ENCODE measurements at regions not wholly inside any gene's neighbourhood (a gene's known extent, or its start where the extent isn't known, plus 50 kb on each side); places are given as distances from the start of the nearest gene placed in this dataset.
"Not testable (repeated sequence)": the region's sequence is repeated elsewhere in the genome, so short reads cannot be mapped to it uniquely, and the experiment has no call there.

- no peak for DNase-seq
Measured at GRCh38 chr6:134821928-134822864, 127.7 kb downstream of the ALDH8A1 start.

GRCh38 chr6:134821397-134821796 lies 128.5 kb downstream of the ALDH8A1 start:
- DNase-seq = no peak

GRCh38 chr6:134819863-134820800 lies 129.8 kb downstream of the ALDH8A1 start:
- no peak for DNase-seq

GRCh38 chr6:134819236-134819635 lies 130.7 kb downstream of the ALDH8A1 start:
- no peak for DNase-seq

GRCh38 chr6:134817448-134817847 lies 132.5 kb downstream of the ALDH8A1 start:
- DNase-seq = no peak

- DNase-seq = no peak
Measured at GRCh38 chr6:134816780-134817179, 133.1 kb downstream of the ALDH8A1 start.

- peak; percentile 35 for DNase-seq
Measured at GRCh38 chr6:134816300-134816699, 133.6 kb downstream of the ALDH8A1 start.

- peak; percentile 66 for DNase-seq
Measured at GRCh38 chr6:134814076-134814695, 135.7 kb downstream of the ALDH8A1 start.

- DNase-seq = peak; percentile 40
Measured at GRCh38 chr6:134813146-134813545, 136.8 kb downstream of the ALDH8A1 start.

- no peak for DNase-seq
Measured at GRCh38 chr6:134810402-134810801, 139.5 kb downstream of the ALDH8A1 start.

GRCh38 chr6:134809130-134809529 lies 140.8 kb downstream of the ALDH8A1 start:
- DNase-seq = peak; percentile 45

- DNase-seq = no peak
Measured at GRCh38 chr6:134806180-134806798, 143.6 kb downstream of the ALDH8A1 start.

- DNase-seq = no peak
Measured at GRCh38 chr6:134805168-134805567, 144.7 kb downstream of the ALDH8A1 start.

- not testable (repeated sequence) for DNase-seq
Measured at GRCh38 chr6:134804311-134804710, 145.6 kb downstream of the ALDH8A1 start.

GRCh38 chr6:134802426-134803058 lies 147.4 kb downstream of the ALDH8A1 start:
- peak; percentile 30 for DNase-seq

GRCh38 chr6:134797400-134798113 lies 152.3 kb downstream of the ALDH8A1 start:
- no peak for DNase-seq

- DNase-seq = no peak
Measured at GRCh38 chr6:134795691-134796090, 154.2 kb downstream of the ALDH8A1 start.

- no peak for DNase-seq
Measured at GRCh38 chr6:134795001-134795400, 154.9 kb downstream of the ALDH8A1 start.

GRCh38 chr6:134791243-134791843 lies 158.6 kb downstream of the ALDH8A1 start:
- DNase-seq = not testable (repeated sequence)

GRCh38 chr6:134787261-134787877 lies 162.5 kb downstream of the ALDH8A1 start:
- peak; percentile 39 for DNase-seq
